ENCODE measurements at regions not wholly inside any gene's neighbourhood (a gene's known extent, or its start where the extent isn't known, plus 50 kb on each side); places are given as distances from the start of the nearest gene placed in this dataset.

DNA sequence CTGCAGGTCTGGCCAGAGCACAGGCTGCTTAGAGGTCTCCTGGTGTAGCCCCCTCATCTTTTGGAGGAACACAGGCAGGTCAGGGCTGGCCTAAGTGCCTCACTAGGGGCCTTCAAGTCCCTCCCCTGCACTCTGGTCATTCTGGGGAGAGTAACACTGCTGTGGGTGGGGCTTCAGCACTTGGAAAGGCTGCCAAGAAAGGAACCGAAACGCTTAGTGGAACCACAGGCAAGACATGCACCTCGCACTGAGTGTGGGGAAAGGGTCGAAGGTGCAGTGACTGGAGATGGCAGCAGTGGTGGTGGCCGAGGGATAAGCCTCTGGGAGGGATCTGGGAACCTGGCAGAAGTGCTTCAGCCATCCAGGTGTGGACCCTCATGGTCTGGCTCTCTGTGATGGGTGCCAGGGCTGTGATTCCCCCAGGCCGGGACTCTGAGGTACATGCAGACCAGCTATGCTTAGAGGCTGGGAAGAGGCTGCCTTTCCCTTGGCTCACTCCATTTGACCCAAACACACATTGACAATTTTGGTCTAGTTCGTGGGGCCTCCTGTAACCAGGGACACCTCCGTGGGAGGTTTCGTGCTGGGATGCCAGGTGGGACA, 182.9 kb upstream of the CSF3R start:
- TF ChIP-seq, protein P1, sequence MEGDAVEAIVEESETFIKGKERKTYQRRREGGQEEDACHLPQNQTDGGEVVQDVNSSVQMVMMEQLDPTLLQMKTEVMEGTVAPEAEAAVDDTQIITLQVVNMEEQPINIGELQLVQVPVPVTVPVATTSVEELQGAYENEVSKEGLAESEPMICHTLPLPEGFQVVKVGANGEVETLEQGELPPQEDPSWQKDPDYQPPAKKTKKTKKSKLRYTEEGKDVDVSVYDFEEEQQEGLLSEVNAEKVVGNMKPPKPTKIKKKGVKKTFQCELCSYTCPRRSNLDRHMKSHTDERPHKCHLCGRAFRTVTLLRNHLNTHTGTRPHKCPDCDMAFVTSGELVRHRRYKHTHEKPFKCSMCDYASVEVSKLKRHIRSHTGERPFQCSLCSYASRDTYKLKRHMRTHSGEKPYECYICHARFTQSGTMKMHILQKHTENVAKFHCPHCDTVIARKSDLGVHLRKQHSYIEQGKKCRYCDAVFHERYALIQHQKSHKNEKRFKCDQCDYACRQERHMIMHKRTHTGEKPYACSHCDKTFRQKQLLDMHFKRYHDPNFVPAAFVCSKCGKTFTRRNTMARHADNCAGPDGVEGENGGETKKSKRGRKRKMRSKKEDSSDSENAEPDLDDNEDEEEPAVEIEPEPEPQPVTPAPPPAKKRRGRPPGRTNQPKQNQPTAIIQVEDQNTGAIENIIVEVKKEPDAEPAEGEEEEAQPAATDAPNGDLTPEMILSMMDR (IDR thresholded peaks at IDR 0.05), result no peak
- TF ChIP-seq EZH2 (IDR thresholded peaks at IDR 0.05; ENCODE audit: borderline replicate concordance, insufficient read depth, low read depth, low read length, poor library complexity, severe bottlenecking), result no peak

Measured in B cell (primary cell).